Astrocyte (in vitro differentiated cells and primary cell): ENCODE measurements at regions not wholly inside any gene's neighbourhood (a gene's known extent, or its start where the extent isn't known, plus 50 kb on each side); places are given as distances from the start of the nearest gene placed in this dataset.

Source experiments
- DNase-seq: peaks from one replicate; pipeline ENCODE4 v3.0.0-alpha.2; 2010; ENCODE audit warnings: low read depth
- FAIRE-seq: peaks from 2 replicates; lab custom pipeline; 2011; peaks lifted over from hg19 to GRCh38; lab: Jason Lieb, UNC
- H2AFZ ChIP-seq: 2 replicates; pipeline ENCODE4 v1.6.0; 2012; ENCODE audit warnings: low read depth, low read length, inconsistent platforms
- H3K27ac ChIP-seq: 2 replicates; pipeline ENCODE4 v1.5.1; 2011; ENCODE audit warnings: low read depth, low read length, inconsistent platforms
- H3K27me3 ChIP-seq: 2 replicates; pipeline ENCODE4 v1.6.0; 2011; ENCODE audit warnings: low read length, inconsistent platforms; ENCODE audit not compliant: insufficient read depth
- H3K36me3 ChIP-seq: 2 replicates; pipeline ENCODE4 v1.5.1; 2011; ENCODE audit warnings: low read length, inconsistent platforms; ENCODE audit not compliant: insufficient read depth
- H3K4me1 ChIP-seq: 2 replicates; pipeline ENCODE4 v1.5.1; 2011; ENCODE audit warnings: low read length, inconsistent platforms; ENCODE audit not compliant: insufficient read depth
- H3K4me2 ChIP-seq: 2 replicates; pipeline ENCODE4 v1.6.0; 2012; ENCODE audit warnings: low read length, inconsistent platforms
- H3K4me3 ChIP-seq: 2 replicates; pipeline ENCODE4 v1.5.1; 2011; ENCODE audit warnings: low read depth, mild to moderate bottlenecking, low read length, inconsistent platforms; ENCODE audit not compliant: insufficient read depth
- H3K79me2 ChIP-seq: 2 replicates; pipeline ENCODE4 v1.6.0; 2012; ENCODE audit warnings: mild to moderate bottlenecking, low read length, inconsistent platforms; ENCODE audit not compliant: insufficient read depth
- H3K9ac ChIP-seq: 2 replicates; pipeline ENCODE4 v1.6.0; 2012; ENCODE audit warnings: mild to moderate bottlenecking, low read length, inconsistent platforms
- H3K9me3 ChIP-seq: 2 replicates; pipeline ENCODE4 v1.5.1; 2012; ENCODE audit warnings: low read depth, mild to moderate bottlenecking, low read length, inconsistent platforms; ENCODE audit not compliant: insufficient read depth
- H4K20me1 ChIP-seq: 2 replicates; pipeline ENCODE4 v1.6.0; 2012; ENCODE audit warnings: low read length, inconsistent platforms; ENCODE audit not compliant: insufficient read depth
- H3K27ac Mint-ChIP-seq: one replicate; pipeline ENCODE4 v1.8.0; 2021; ENCODE audit warnings: mild to moderate bottlenecking, mixed read lengths; ENCODE audit not compliant: unreplicated experiment
- H3K27me3 Mint-ChIP-seq: one replicate; pipeline ENCODE4 v1.8.0; 2021; ENCODE audit warnings: low read depth, mixed read lengths; ENCODE audit not compliant: unreplicated experiment
- H3K36me3 Mint-ChIP-seq: one replicate; pipeline ENCODE4 v1.8.0; 2021; ENCODE audit warnings: low read depth, mixed read lengths; ENCODE audit not compliant: unreplicated experiment
- H3K4me1 Mint-ChIP-seq: one replicate; pipeline ENCODE4 v1.8.0; 2021; ENCODE audit warnings: low read depth, mixed read lengths; ENCODE audit not compliant: unreplicated experiment
- H3K4me3 Mint-ChIP-seq: one replicate; pipeline ENCODE4 v1.8.0; 2021; ENCODE audit warnings: mild to moderate bottlenecking, moderate library complexity, mixed read lengths; ENCODE audit not compliant: unreplicated experiment
- H3K9me3 Mint-ChIP-seq: one replicate; pipeline ENCODE4 v1.8.0; 2021; ENCODE audit warnings: mild to moderate bottlenecking, mixed read lengths; ENCODE audit not compliant: unreplicated experiment
- EZH2 ChIP-seq: IDR thresholded peaks from 2 replicates; pipeline ENCODE4 v1.6.1; 2012; ENCODE audit warnings: mild to moderate bottlenecking, low read length, inconsistent platforms; ENCODE audit not compliant: insufficient read depth
- TF ChIP-seq, protein P1 (sequence below): IDR thresholded peaks from 2 replicates; pipeline ENCODE4 v1.5.1; 2011; ENCODE audit warnings: low read depth, mild to moderate bottlenecking, inconsistent platforms, low read length, moderate library complexity; ENCODE audit not compliant: insufficient read depth

DNA sequence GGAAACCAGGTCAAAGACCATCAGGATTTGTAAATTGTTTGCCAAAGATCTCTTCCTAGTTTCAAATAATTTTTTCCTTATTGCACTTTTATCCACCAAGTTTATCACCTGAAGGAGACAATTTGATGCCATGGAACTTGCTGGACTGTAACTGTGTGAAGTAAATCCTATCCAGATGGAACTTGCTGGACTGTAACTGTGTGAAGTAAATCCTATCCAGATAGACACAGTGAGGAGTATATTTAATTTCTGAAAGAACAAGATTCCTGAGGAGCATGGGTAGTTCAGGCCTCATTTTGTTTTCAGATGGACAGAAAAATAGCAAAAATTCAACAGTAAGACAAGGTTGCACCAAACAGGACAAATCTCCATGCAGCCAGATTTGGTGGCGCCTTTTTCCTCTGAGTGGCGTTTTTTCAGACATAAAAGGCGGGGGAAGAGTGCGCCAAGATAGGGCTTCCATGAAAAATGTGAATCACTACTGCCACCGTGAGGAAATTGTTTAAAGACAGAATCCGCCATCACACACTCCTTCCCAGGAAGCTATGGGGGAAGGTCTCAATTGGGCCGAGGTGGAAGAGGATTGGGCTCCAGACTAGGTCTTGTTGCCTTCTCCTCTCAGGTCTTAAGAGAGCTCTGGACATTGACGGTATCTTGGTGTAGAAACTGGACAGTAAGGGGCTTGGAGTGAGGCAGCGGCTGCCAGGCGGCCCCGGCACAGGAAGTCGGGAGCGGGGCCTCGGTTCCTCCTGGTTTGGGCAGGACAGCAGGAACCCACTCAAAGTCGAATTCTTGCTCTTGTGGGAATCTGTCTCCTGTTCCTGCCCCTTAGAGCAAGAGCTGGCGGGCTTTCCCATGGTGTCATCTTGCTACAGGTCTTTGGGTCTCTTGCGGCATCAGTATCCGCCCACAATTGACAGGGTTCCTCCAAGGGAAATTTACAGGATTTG lies 234.7 kb downstream of the OR13H1 start:
- H2AFZ ChIP-seq, result no peak overlapping the region
- no peaks in the 10 kb centered on the region for H3K36me3 ChIP-seq
- no peaks in the 10 kb centered on the region for H3K79me2 ChIP-seq
- DNase-seq, result peak; percentile 40
- peak; percentile 98 for FAIRE-seq
- H3K4me3 ChIP-seq, result no peak overlapping the region
- Mint-ChIP-seq H3K27me3 (no peaks in the 10 kb centered on the region), H3K4me1 (peaks cover 1% of the 10 kb centered on the region), H3K27ac (no peak overlapping the region), H3K36me3 (peaks cover 15% of the 10 kb centered on the region), H3K9me3 (no peaks in the 10 kb centered on the region), H3K4me3 (no peak overlapping the region)
- H3K9ac ChIP-seq, result no peak overlapping the region
- TF ChIP-seq, protein P1, sequence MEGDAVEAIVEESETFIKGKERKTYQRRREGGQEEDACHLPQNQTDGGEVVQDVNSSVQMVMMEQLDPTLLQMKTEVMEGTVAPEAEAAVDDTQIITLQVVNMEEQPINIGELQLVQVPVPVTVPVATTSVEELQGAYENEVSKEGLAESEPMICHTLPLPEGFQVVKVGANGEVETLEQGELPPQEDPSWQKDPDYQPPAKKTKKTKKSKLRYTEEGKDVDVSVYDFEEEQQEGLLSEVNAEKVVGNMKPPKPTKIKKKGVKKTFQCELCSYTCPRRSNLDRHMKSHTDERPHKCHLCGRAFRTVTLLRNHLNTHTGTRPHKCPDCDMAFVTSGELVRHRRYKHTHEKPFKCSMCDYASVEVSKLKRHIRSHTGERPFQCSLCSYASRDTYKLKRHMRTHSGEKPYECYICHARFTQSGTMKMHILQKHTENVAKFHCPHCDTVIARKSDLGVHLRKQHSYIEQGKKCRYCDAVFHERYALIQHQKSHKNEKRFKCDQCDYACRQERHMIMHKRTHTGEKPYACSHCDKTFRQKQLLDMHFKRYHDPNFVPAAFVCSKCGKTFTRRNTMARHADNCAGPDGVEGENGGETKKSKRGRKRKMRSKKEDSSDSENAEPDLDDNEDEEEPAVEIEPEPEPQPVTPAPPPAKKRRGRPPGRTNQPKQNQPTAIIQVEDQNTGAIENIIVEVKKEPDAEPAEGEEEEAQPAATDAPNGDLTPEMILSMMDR, result no peak
- no peak for TF ChIP-seq EZH2
- no peaks in the 10 kb centered on the region for H4K20me1 ChIP-seq
- H3K4me1 ChIP-seq, result no peaks in the 10 kb centered on the region
- no peaks in the 10 kb centered on the region for H3K27me3 ChIP-seq
- H3K4me2 ChIP-seq, result no peak overlapping the region
- H3K9me3 ChIP-seq, result no peaks in the 10 kb centered on the region
- H3K27ac ChIP-seq, result no peak overlapping the region

DNA sequence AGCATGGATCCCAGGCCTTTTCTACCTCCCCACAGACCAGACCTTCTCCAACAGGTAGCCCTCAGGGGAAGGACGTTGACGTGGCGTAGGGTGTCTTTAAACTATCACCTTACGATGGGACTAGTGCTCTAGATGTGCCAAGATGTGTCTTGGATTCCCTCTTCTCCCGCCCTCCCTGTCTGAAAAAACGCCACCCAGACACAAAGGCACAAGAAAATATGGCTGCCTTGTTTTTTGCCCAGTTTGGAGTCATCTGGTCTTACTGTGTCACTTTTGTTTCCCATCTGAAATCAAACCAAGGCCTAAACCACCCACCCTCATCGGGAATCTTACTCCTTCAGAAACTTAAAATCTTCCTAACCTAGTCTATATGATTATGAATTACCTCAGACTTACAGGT lies 235.4 kb downstream of the OR13H1 start:
- H3K4me2 ChIP-seq, result no peak overlapping the region
- H3K9me3 ChIP-seq, result no peaks in the 10 kb centered on the region
- no peak overlapping the region for H3K4me3 Mint-ChIP-seq

More for the DNA sequence above, 235.4 kb downstream of the OR13H1 start:
- Histone ChIP-seq H3K9ac (no peak overlapping the region), H4K20me1 (no peaks in the 10 kb centered on the region), H2AFZ (no peak overlapping the region), H3K4me1 (no peaks in the 10 kb centered on the region), H3K27me3 (no peaks in the 10 kb centered on the region), H3K79me2 (no peaks in the 10 kb centered on the region), H3K4me3 (no peak overlapping the region), H3K27ac (no peak overlapping the region), H3K36me3 (no peaks in the 10 kb centered on the region)
- TF ChIP-seq, protein P1, result no peak
- TF ChIP-seq EZH2, result no peak
- Mint-ChIP-seq H3K4me1 (peaks cover 1% of the 10 kb centered on the region), H3K27ac (no peak overlapping the region), H3K36me3 (peaks cover 17% of the 10 kb centered on the region), H3K9me3 (no peaks in the 10 kb centered on the region), H3K27me3 (no peaks in the 10 kb centered on the region)
- FAIRE-seq, result peak; percentile 90
- no peak for DNase-seq
